ENCODE measurements at regions not wholly inside any gene's neighbourhood (a gene's known extent, or its start where the extent isn't known, plus 50 kb on each side); places are given as distances from the start of the nearest gene placed in this dataset.
"Not testable (repeated sequence)": the region's sequence is repeated elsewhere in the genome, so short reads cannot be mapped to it uniquely, and the experiment has no call there.

DNA sequence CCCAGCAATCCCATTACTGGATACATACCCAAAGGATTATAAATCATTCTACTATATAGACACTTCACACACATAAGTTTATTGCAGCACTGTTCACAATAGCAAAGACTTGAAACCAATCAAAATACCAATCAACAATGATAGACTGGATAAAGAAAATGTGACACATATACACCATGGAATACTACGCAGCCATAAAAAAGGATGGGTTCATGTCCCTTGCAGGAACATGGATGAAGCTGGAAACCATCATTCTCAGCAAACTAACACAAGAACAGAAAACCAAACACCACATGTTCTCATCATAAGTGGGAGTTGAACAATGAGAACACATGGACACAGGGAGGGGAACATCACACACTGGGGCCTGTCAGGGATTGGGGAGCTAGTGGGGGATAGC lies 475.4 kb upstream of the NFIA start:
- TF ChIP-seq POLR2AphosphoS5 (IDR thresholded peaks at IDR 0.05; ENCODE audit: low read depth, low read length); POLR2A (IDR thresholded peaks at IDR 0.05; ENCODE audit: low read depth, low read length); TAF1 (IDR thresholded peaks at IDR 0.05; ENCODE audit: borderline replicate concordance, low read depth, low read length): not testable (repeated sequence)

All from GM12892 (cell line).